ENCODE measurements at regions not wholly inside any gene's neighbourhood (a gene's known extent, or its start where the extent isn't known, plus 50 kb on each side); places are given as distances from the start of the nearest gene placed in this dataset.

- Mint-ChIP-seq H3K4me1 (ENCODE audit: unreplicated experiment) (peaks cover 13% of the 10 kb centered on the region), H3K27me3 (ENCODE audit: unreplicated experiment) (peaks cover 18% of the 10 kb centered on the region), H3K9me3 (ENCODE audit: unreplicated experiment) (no peaks in the 10 kb centered on the region), H3K36me3 (ENCODE audit: unreplicated experiment) (no peaks in the 10 kb centered on the region), H3K4me3 (ENCODE audit: unreplicated experiment) (no peak overlapping the region), H3K27ac (ENCODE audit: unreplicated experiment) (no peak overlapping the region)
- no peak for DNase-seq (ENCODE audit: extremely low spot score, unreplicated experiment)
- TF ChIP-seq CTCF (IDR thresholded peaks at IDR 0.05) = no peak
Observed at GRCh38 chr1:220374449-220374848, 102.2 kb upstream of the RAB3GAP2 start.

GRCh38 chr1:220372451-220372850 lies 100.2 kb upstream of the RAB3GAP2 start:
- Mint-ChIP-seq H3K9me3 (ENCODE audit: unreplicated experiment) (no peaks in the 10 kb centered on the region), H3K27me3 (ENCODE audit: unreplicated experiment) (peaks cover 18% of the 10 kb centered on the region)

GRCh38 chr1:220371324-220371723 lies 99.1 kb upstream of the RAB3GAP2 start:
- Mint-ChIP-seq H3K27ac (ENCODE audit: unreplicated experiment) (no peak overlapping the region), H3K9me3 (ENCODE audit: unreplicated experiment) (no peaks in the 10 kb centered on the region), H3K27me3 (ENCODE audit: unreplicated experiment) (peaks cover 18% of the 10 kb centered on the region), H3K36me3 (ENCODE audit: unreplicated experiment) (no peaks in the 10 kb centered on the region), H3K4me1 (ENCODE audit: unreplicated experiment) (peaks cover 25% of the 10 kb centered on the region), H3K4me3 (ENCODE audit: unreplicated experiment) (no peak overlapping the region)
- TF ChIP-seq CTCF (IDR thresholded peaks at IDR 0.05) = no peak
- DNase-seq (ENCODE audit: extremely low spot score, unreplicated experiment) = no peak

More at GRCh38 chr1:220372451-220372850, 100.2 kb upstream of the RAB3GAP2 start:
- H3K4me1 Mint-ChIP-seq (ENCODE audit: unreplicated experiment) = peaks cover 25% of the 10 kb centered on the region
- no peak overlapping the region for H3K27ac Mint-ChIP-seq (ENCODE audit: unreplicated experiment)
- TF ChIP-seq CTCF (IDR thresholded peaks at IDR 0.05) = no peak
- no peaks in the 10 kb centered on the region for H3K36me3 Mint-ChIP-seq (ENCODE audit: unreplicated experiment)
- no peak overlapping the region for H3K4me3 Mint-ChIP-seq (ENCODE audit: unreplicated experiment)
- no peak for DNase-seq (ENCODE audit: extremely low spot score, unreplicated experiment)

- Mint-ChIP-seq H3K27ac (ENCODE audit: unreplicated experiment) (peak overlapping the region; percentile 59), H3K36me3 (ENCODE audit: unreplicated experiment) (no peaks in the 10 kb centered on the region), H3K4me3 (ENCODE audit: unreplicated experiment) (no peak overlapping the region), H3K4me1 (ENCODE audit: unreplicated experiment) (peaks cover 25% of the 10 kb centered on the region), H3K27me3 (ENCODE audit: unreplicated experiment) (peaks cover 18% of the 10 kb centered on the region), H3K9me3 (ENCODE audit: unreplicated experiment) (no peaks in the 10 kb centered on the region)
- TF ChIP-seq CTCF (IDR thresholded peaks at IDR 0.05) = no peak
- DNase-seq (ENCODE audit: extremely low spot score, unreplicated experiment) = no peak
Observed at GRCh38 chr1:220370041-220370700, 97.9 kb upstream of the RAB3GAP2 start.

- H3K4me3 Mint-ChIP-seq (ENCODE audit: unreplicated experiment) = no peak overlapping the region
- no peaks in the 10 kb centered on the region for H3K9me3 Mint-ChIP-seq (ENCODE audit: unreplicated experiment)
- H3K27ac Mint-ChIP-seq (ENCODE audit: unreplicated experiment) = peak overlapping the region; percentile 59
- no peak for TF ChIP-seq CTCF (IDR thresholded peaks at IDR 0.05)
- peaks cover 16% of the 10 kb centered on the region for H3K27me3 Mint-ChIP-seq (ENCODE audit: unreplicated experiment)
- DNase-seq (ENCODE audit: extremely low spot score, unreplicated experiment) = no peak
- H3K4me1 Mint-ChIP-seq (ENCODE audit: unreplicated experiment) = peaks cover 25% of the 10 kb centered on the region
- H3K36me3 Mint-ChIP-seq (ENCODE audit: unreplicated experiment) = no peaks in the 10 kb centered on the region
Observed at GRCh38 chr1:220369511-220369910, 97.3 kb upstream of the RAB3GAP2 start.
